Loucy (cell line): ENCODE measurements at regions not wholly inside any gene's neighbourhood (a gene's known extent, or its start where the extent isn't known, plus 50 kb on each side); places are given as distances from the start of the nearest gene placed in this dataset.

ENCODE experiments used
- EZH2phosphoT487 ChIP-seq: fragments of 200-600 bp; IDR thresholded peaks from 2 replicates; pipeline ENCODE4 v1.6.1; 2018; ENCODE audit warnings: antibody characterized with exemption, mild to moderate bottlenecking, moderate library complexity, borderline replicate concordance
- TF ChIP-seq, protein P1 (sequence below): fragments of 200-600 bp; sonication (generic); conservative IDR thresholded peaks from 2 replicates; pipeline ENCODE4 v1.5.1; 2014; ENCODE audit warnings: mild to moderate bottlenecking, antibody characterized with exemption, low read length

- TF ChIP-seq, protein P1, sequence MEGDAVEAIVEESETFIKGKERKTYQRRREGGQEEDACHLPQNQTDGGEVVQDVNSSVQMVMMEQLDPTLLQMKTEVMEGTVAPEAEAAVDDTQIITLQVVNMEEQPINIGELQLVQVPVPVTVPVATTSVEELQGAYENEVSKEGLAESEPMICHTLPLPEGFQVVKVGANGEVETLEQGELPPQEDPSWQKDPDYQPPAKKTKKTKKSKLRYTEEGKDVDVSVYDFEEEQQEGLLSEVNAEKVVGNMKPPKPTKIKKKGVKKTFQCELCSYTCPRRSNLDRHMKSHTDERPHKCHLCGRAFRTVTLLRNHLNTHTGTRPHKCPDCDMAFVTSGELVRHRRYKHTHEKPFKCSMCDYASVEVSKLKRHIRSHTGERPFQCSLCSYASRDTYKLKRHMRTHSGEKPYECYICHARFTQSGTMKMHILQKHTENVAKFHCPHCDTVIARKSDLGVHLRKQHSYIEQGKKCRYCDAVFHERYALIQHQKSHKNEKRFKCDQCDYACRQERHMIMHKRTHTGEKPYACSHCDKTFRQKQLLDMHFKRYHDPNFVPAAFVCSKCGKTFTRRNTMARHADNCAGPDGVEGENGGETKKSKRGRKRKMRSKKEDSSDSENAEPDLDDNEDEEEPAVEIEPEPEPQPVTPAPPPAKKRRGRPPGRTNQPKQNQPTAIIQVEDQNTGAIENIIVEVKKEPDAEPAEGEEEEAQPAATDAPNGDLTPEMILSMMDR, result no peak
- no peak for TF ChIP-seq EZH2phosphoT487
Measured at GRCh38 chr14:97401714-97402113, 604.5 kb downstream of the VRK1 start.
